HCT116 (cell line): ENCODE measurements at regions not wholly inside any gene's neighbourhood (a gene's known extent, or its start where the extent isn't known, plus 50 kb on each side); places are given as distances from the start of the nearest gene placed in this dataset.

Source experiments
- ATAC-seq: fragments of 200-7000 bp; cut with Tn5 transposase; 2 replicates; pipeline ENCODE4 v1.9.1; 2020; ENCODE audit warnings: mild to moderate bottlenecking, moderate library complexity
- BruUV-seq: library from RNA; stranded (reverse); fragments of 400-500 nt; replicated peaks from 2 replicates; lab custom pipeline; 2021; lab: Mats Ljungman, UMichigan
- CTCF ChIA-PET: fragments of 300-600 bp; sonication (Branson Sonifier 250); formaldehyde crosslinking; loops from one replicate; lab custom pipeline; 2021; ENCODE audit warnings: antibody characterized with exemption; lab: Charles Lee
- POLR2A ChIA-PET: fragments of 300-600, 350-600 bp; sonication (Branson Sonifier 250); formaldehyde crosslinking; loops from one replicate; lab custom pipeline; 2021; ENCODE audit warnings: antibody characterized with exemption; lab: Charles Lee
- RAD21 ChIA-PET, 2 experiments: fragments of 300-600 bp; sonication (Branson Sonifier 250); formaldehyde crosslinking; loops; one replicate each; lab custom pipeline; 2023; ENCODE audit warnings: low total read pairs in 2 of 2; ENCODE audit not compliant: uncharacterized antibody in 2 of 2, unreplicated experiment in 2 of 2, low non-redundant PET in 1 of 2; lab: Charles Lee
- DNase-seq: peaks from one replicate; pipeline ENCODE4 v3.0.0-alpha.2; 2010; ENCODE audit warnings: low read depth, low spot score
- H2AFZ ChIP-seq: fragments of 200-600 bp; shearing (Covaris generic), sonication (generic); 2 replicates; pipeline ENCODE4 v1.6.1; 2017; ENCODE audit warnings: low read depth, mixed run types, mixed read lengths, antibody characterized with exemption, low read length; ENCODE audit not compliant: poor library complexity, severe bottlenecking
- H3K27ac ChIP-seq: 2 replicates; pipeline ENCODE4 v1.5.1; 2012; ENCODE audit warnings: low read depth, low read length
- H3K27me3 ChIP-seq: fragments of 200-600 bp; sonication (generic); 2 replicates; pipeline ENCODE4 v1.6.1; 2016; ENCODE audit warnings: mixed run types, low read length, mixed read lengths; ENCODE audit not compliant: insufficient read depth
- H3K36me3 ChIP-seq, 2 experiments: fragments of 200-500 bp in 1 of 2; fragments of 200-600 bp in 1 of 2; sonication (Bioruptor generic) in 1 of 2; sonication (generic) in 1 of 2; 2 replicates each; pipeline versions ENCODE4 v1.5.1 to v1.6.1; 2014 to 2016; ENCODE audit warnings: low read length in 2 of 2, inconsistent platforms in 1 of 2, mixed read lengths in 1 of 2, mixed run types in 1 of 2; ENCODE audit not compliant: insufficient read depth in 2 of 2, control insufficient read depth in 1 of 2
- H3K4me1 ChIP-seq, 2 experiments: fragments of 200-600 bp in 1 of 2; sonication (generic) in 1 of 2; 2 replicates each; pipeline versions ENCODE4 v1.5.1 to v1.6.1; 2012 to 2017; ENCODE audit warnings: low read length in 2 of 2, inconsistent platforms in 1 of 2, mild to moderate bottlenecking in 1 of 2, mixed read lengths in 1 of 2, mixed run types in 1 of 2, moderate library complexity in 1 of 2; ENCODE audit not compliant: insufficient read depth in 2 of 2, control insufficient read depth in 1 of 2
- H3K4me2 ChIP-seq: fragments of 200-600 bp; sonication (generic); 2 replicates; pipeline ENCODE4 v1.6.1; 2017; ENCODE audit warnings: mixed run types, low read length, mixed read lengths
- H3K4me3 ChIP-seq, 2 experiments: fragments of 200-600 bp in 1 of 2; sonication (generic) in 1 of 2; replicated peaks in 1 of 2; 2 replicates each; pipeline ENCODE4 v1.5.1; 2011 to 2016; ENCODE audit warnings: low read length in 2 of 2, control low read depth in 1 of 2, low read depth in 1 of 2, mild to moderate bottlenecking in 1 of 2, mixed read lengths in 1 of 2, mixed run types in 1 of 2
- H3K79me2 ChIP-seq: fragments of 200-600 bp; sonication (generic); 2 replicates; pipeline ENCODE4 v1.6.1; 2017; ENCODE audit warnings: mild to moderate bottlenecking, mixed run types, low read length, moderate library complexity, mixed read lengths; ENCODE audit not compliant: insufficient read depth
- H3K9ac ChIP-seq: fragments of 200-600 bp; sonication (generic); 2 replicates; pipeline ENCODE4 v1.6.1; 2016; ENCODE audit warnings: low read length, mixed read lengths
- H3K9me2 ChIP-seq: fragments of 200-600 bp; sonication (generic), shearing (Covaris generic); 2 replicates; pipeline ENCODE4 v1.6.1; 2017; ENCODE audit warnings: mixed run types, mild to moderate bottlenecking, moderate library complexity; ENCODE audit not compliant: insufficient read depth
- H3K9me3 ChIP-seq, 2 experiments: fragments of 200-500 bp in 1 of 2; fragments of 200-600 bp in 1 of 2; sonication (Bioruptor generic) in 1 of 2; sonication (generic) in 1 of 2; 2 replicates each; pipeline ENCODE4 v1.6.1; 2014 to 2017; ENCODE audit warnings: low read length in 2 of 2, mixed read lengths in 2 of 2, inconsistent platforms in 1 of 2, low read depth in 1 of 2, mild to moderate bottlenecking in 1 of 2, mixed run types in 1 of 2, moderate library complexity in 1 of 2; ENCODE audit not compliant: control insufficient read depth in 1 of 2, insufficient read depth in 1 of 2
- H4K20me1 ChIP-seq: fragments of 200-600 bp; sonication (generic), shearing (Covaris generic); 2 replicates; pipeline ENCODE4 v1.6.1; 2017; ENCODE audit warnings: mixed run types, mild to moderate bottlenecking, moderate library complexity; ENCODE audit not compliant: insufficient read depth
- CBX3 ChIP-seq: IDR thresholded peaks from 2 replicates; pipeline ENCODE4 v1.6.1; 2012; ENCODE audit warnings: low read depth
- CEBPB ChIP-seq: IDR thresholded peaks from 2 replicates; pipeline ENCODE4 v1.6.1; 2012; ENCODE audit warnings: low read depth
- EGR1 ChIP-seq: IDR thresholded peaks from 2 replicates; pipeline ENCODE4 v1.6.1; 2012; ENCODE audit warnings: low read depth
- ELF1 ChIP-seq: IDR thresholded peaks from 2 replicates; pipeline ENCODE4 v1.6.1; 2012; ENCODE audit warnings: low read depth, borderline replicate concordance
- EZH2 ChIP-seq: fragments of 200-600 bp; sonication (generic); IDR thresholded peaks from 2 replicates; pipeline ENCODE4 v1.6.1; 2017; ENCODE audit warnings: antibody characterized with exemption, mixed run types
- EZH2phosphoT487 ChIP-seq: fragments of 200-600 bp; IDR thresholded peaks from 2 replicates; pipeline ENCODE4 v1.6.1; 2018; ENCODE audit warnings: antibody characterized with exemption, borderline replicate concordance
- FOSL1 ChIP-seq: IDR thresholded peaks from 2 replicates; pipeline ENCODE4 v1.6.1; 2012; ENCODE audit warnings: low read depth
- POLR2A ChIP-seq: IDR thresholded peaks from 2 replicates; pipeline ENCODE4 v1.7.0; 2011; ENCODE audit warnings: borderline replicate concordance; ENCODE audit not compliant: insufficient read depth, insufficient read length; ENCODE audit errors: extremely low read depth
- POLR2AphosphoS5 ChIP-seq: IDR thresholded peaks from 2 replicates; pipeline ENCODE4 v1.6.1; 2011; ENCODE audit warnings: mild to moderate bottlenecking, low read depth, low read length, moderate library complexity
- RAD21 ChIP-seq: IDR thresholded peaks from 2 replicates; pipeline ENCODE4 v1.6.1; 2012; ENCODE audit warnings: low read depth, mild to moderate bottlenecking
- SIN3A ChIP-seq: IDR thresholded peaks from 2 replicates; pipeline ENCODE4 v1.6.1; 2012; ENCODE audit warnings: low read depth
- SP1 ChIP-seq: IDR thresholded peaks from 2 replicates; pipeline ENCODE4 v1.6.1; 2012; ENCODE audit warnings: low read depth
- SRF ChIP-seq: IDR thresholded peaks from 2 replicates; pipeline ENCODE4 v1.6.1; 2012; ENCODE audit warnings: low read depth
- TCF7L2 ChIP-seq: IDR thresholded peaks from 2 replicates; pipeline ENCODE4 v1.7.0; 2011; ENCODE audit warnings: borderline replicate concordance, inconsistent platforms; ENCODE audit not compliant: insufficient read depth, insufficient read length; ENCODE audit errors: extremely low read depth
- YY1 ChIP-seq: IDR thresholded peaks from 2 replicates; pipeline ENCODE4 v1.6.1; 2011; ENCODE audit warnings: low read length, low read depth, moderate library complexity, mild to moderate bottlenecking; ENCODE audit not compliant: insufficient replicate concordance; ENCODE audit errors: extremely low read depth
- ZNF274 ChIP-seq: fragments of 200-500 bp; sonication (Bioruptor generic); IDR thresholded peaks from 2 replicates; pipeline ENCODE4 v1.6.1; 2014; ENCODE audit warnings: mild to moderate bottlenecking, low read depth, low read length, inconsistent platforms
- intact Hi-C: fragments of 100-400 bp; cut with micrococcal nuclease; formaldehyde crosslinking; loops from 2 replicates; pipeline ENCODE4 v1.10.0; 2022
- TF ChIP-seq, protein P1 (sequence below): IDR thresholded peaks from 2 replicates; pipeline ENCODE4 v1.6.1; 2012
- TF ChIP-seq, protein P2 (sequence below), 3 experiments: fragments of 200-600 bp in 1 of 3; sonication (generic) in 1 of 3; IDR thresholded peaks in 2 of 3; conservative IDR thresholded peaks in 1 of 3; 2 replicates each; pipeline ENCODE4 v1.5.1; 2012 to 2017; ENCODE audit warnings: low read depth in 2 of 3, low read length in 2 of 3, antibody characterized with exemption in 1 of 3, borderline replicate concordance in 1 of 3, control low read depth in 1 of 3, mild to moderate bottlenecking in 1 of 3, mixed read lengths in 1 of 3, mixed run types in 1 of 3, moderate library complexity in 1 of 3; ENCODE audit not compliant: insufficient read depth in 1 of 3
- TF ChIP-seq, protein P3 (sequence below): IDR thresholded peaks from 2 replicates; pipeline ENCODE4 v1.6.1; 2012; ENCODE audit warnings: low read depth
- TF ChIP-seq, protein P4 (sequence below): IDR thresholded peaks from 2 replicates; pipeline ENCODE4 v1.6.1; 2011; ENCODE audit warnings: mild to moderate bottlenecking, low read length, moderate library complexity; ENCODE audit not compliant: insufficient replicate concordance; ENCODE audit errors: extremely low read depth

DNA sequence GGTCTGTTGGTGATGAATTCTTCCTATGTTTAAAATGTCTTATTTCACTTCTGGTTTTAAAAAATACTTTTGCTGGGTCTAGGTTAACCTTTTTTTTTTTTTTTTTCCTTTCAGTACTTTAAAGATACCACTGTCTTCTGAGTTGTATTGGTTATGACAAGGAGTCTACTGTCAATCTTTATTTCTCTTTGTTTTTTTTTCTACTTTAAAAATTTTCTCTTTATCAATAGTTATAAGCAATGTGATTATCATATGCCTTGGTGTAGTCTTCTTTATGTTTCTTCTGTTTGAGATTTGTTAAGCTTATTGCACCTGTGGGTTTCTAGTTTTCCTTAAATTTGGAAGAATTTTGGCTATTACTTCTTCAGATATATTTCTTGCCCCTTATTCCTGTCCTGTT lies 125.6 kb upstream of the SPRY4 start:
- no peak overlapping the region for H3K9ac ChIP-seq
- H3K27me3 ChIP-seq, result no peaks in the 10 kb centered on the region
- H3K9me2 ChIP-seq, result no peaks in the 10 kb centered on the region
- H3K9me3 ChIP-seq, result peaks cover 4 to 6% of the 10 kb centered on the region in 2 experiments; a peak in 1 of 4 replicates
- no peak for DNase-seq
- no peaks in the 10 kb centered on the region for H4K20me1 ChIP-seq
- no TSS peak for BruUV-seq
- H3K4me1 ChIP-seq, result peaks cover 22 to 26% of the 10 kb centered on the region in 2 experiments
- no peak overlapping the region for H2AFZ ChIP-seq
- RAD21 ChIA-PET, result interaction anchor here in 1 of 2 experiments (0.7 kb wide), 1 partner anchor 93 kb away, joined by 5 read pairs; no protein-coding TSS in a partner anchor
- TF ChIP-seq FOSL1 (no peak), SP1 (no peak), SIN3A (no peak), EZH2phosphoT487 (no peak), POLR2AphosphoS5 (no peak), YY1 (no peak), POLR2A (no peak), TCF7L2 (no peak), ELF1 (no peak), CBX3 (no peak), RAD21 (no peak), CEBPB (no peak), ZNF274 (no peak), EGR1 (no peak), EZH2 (no peak), SRF (no peak)
- TF ChIP-seq, protein P1, sequence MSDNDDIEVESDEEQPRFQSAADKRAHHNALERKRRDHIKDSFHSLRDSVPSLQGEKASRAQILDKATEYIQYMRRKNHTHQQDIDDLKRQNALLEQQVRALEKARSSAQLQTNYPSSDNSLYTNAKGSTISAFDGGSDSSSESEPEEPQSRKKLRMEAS, result no peak
- TF ChIP-seq, protein P2, sequence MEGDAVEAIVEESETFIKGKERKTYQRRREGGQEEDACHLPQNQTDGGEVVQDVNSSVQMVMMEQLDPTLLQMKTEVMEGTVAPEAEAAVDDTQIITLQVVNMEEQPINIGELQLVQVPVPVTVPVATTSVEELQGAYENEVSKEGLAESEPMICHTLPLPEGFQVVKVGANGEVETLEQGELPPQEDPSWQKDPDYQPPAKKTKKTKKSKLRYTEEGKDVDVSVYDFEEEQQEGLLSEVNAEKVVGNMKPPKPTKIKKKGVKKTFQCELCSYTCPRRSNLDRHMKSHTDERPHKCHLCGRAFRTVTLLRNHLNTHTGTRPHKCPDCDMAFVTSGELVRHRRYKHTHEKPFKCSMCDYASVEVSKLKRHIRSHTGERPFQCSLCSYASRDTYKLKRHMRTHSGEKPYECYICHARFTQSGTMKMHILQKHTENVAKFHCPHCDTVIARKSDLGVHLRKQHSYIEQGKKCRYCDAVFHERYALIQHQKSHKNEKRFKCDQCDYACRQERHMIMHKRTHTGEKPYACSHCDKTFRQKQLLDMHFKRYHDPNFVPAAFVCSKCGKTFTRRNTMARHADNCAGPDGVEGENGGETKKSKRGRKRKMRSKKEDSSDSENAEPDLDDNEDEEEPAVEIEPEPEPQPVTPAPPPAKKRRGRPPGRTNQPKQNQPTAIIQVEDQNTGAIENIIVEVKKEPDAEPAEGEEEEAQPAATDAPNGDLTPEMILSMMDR (IDR thresholded peaks at IDR 0.05 in 2 of 3, conservative IDR thresholded peaks at IDR 0.05 in 1 of 3; ENCODE audit: borderline replicate concordance in 1 of 3, insufficient read depth in 1 of 3, low read depth in 2 of 3, low read length in 2 of 3), result no peak
- TF ChIP-seq, protein P3, sequence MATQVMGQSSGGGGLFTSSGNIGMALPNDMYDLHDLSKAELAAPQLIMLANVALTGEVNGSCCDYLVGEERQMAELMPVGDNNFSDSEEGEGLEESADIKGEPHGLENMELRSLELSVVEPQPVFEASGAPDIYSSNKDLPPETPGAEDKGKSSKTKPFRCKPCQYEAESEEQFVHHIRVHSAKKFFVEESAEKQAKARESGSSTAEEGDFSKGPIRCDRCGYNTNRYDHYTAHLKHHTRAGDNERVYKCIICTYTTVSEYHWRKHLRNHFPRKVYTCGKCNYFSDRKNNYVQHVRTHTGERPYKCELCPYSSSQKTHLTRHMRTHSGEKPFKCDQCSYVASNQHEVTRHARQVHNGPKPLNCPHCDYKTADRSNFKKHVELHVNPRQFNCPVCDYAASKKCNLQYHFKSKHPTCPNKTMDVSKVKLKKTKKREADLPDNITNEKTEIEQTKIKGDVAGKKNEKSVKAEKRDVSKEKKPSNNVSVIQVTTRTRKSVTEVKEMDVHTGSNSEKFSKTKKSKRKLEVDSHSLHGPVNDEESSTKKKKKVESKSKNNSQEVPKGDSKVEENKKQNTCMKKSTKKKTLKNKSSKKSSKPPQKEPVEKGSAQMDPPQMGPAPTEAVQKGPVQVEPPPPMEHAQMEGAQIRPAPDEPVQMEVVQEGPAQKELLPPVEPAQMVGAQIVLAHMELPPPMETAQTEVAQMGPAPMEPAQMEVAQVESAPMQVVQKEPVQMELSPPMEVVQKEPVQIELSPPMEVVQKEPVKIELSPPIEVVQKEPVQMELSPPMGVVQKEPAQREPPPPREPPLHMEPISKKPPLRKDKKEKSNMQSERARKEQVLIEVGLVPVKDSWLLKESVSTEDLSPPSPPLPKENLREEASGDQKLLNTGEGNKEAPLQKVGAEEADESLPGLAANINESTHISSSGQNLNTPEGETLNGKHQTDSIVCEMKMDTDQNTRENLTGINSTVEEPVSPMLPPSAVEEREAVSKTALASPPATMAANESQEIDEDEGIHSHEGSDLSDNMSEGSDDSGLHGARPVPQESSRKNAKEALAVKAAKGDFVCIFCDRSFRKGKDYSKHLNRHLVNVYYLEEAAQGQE, result no peak
- TF ChIP-seq, protein P4, sequence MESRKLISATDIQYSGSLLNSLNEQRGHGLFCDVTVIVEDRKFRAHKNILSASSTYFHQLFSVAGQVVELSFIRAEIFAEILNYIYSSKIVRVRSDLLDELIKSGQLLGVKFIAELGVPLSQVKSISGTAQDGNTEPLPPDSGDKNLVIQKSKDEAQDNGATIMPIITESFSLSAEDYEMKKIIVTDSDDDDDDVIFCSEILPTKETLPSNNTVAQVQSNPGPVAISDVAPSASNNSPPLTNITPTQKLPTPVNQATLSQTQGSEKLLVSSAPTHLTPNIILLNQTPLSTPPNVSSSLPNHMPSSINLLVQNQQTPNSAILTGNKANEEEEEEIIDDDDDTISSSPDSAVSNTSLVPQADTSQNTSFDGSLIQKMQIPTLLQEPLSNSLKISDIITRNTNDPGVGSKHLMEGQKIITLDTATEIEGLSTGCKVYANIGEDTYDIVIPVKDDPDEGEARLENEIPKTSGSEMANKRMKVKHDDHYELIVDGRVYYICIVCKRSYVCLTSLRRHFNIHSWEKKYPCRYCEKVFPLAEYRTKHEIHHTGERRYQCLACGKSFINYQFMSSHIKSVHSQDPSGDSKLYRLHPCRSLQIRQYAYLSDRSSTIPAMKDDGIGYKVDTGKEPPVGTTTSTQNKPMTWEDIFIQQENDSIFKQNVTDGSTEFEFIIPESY, result no peak
- TF ChIP-seq, all 23 proteins: peak for 0
- ChIA-PET POLR2A (no interaction called here), CTCF (no interaction called here)
- Histone ChIP-seq H3K4me3 (no peak overlapping the region), H3K79me2 (no peaks in the 10 kb centered on the region), H3K27ac (no peak overlapping the region), H3K36me3 (peaks cover 0 to 6% of the 10 kb centered on the region in 2 experiments; a peak in 1 of 4 replicates), H3K4me2 (no peak overlapping the region)
- intact Hi-C loops, result no loop called here
- no peak for ATAC-seq
